ENCODE measurements at regions not wholly inside any gene's neighbourhood (a gene's known extent, or its start where the extent isn't known, plus 50 kb on each side); places are given as distances from the start of the nearest gene placed in this dataset.

DNA sequence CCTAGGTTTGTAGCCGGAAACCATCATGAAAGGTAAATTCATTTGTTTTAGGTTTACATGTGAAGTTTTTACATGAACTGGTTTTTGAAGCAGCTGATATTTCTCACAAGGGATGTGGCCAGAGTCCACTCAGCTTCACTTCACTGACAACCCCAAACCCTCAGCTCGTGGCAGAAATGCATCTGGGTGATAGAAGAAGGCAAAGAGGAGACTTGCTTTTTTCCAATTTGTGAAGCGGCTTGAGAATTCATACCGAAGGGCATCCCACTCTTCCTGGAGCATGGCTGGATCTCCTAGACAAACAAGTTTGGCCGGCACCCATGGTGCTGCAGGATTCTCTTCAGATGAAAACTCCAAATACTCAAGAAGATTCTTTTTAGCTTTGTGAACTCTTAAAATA, 392.8 kb upstream of the CNR1 start:
- TF ChIP-seq, protein P1, sequence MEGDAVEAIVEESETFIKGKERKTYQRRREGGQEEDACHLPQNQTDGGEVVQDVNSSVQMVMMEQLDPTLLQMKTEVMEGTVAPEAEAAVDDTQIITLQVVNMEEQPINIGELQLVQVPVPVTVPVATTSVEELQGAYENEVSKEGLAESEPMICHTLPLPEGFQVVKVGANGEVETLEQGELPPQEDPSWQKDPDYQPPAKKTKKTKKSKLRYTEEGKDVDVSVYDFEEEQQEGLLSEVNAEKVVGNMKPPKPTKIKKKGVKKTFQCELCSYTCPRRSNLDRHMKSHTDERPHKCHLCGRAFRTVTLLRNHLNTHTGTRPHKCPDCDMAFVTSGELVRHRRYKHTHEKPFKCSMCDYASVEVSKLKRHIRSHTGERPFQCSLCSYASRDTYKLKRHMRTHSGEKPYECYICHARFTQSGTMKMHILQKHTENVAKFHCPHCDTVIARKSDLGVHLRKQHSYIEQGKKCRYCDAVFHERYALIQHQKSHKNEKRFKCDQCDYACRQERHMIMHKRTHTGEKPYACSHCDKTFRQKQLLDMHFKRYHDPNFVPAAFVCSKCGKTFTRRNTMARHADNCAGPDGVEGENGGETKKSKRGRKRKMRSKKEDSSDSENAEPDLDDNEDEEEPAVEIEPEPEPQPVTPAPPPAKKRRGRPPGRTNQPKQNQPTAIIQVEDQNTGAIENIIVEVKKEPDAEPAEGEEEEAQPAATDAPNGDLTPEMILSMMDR (IDR thresholded peaks at IDR 0.05): no peak
- no peak for TF ChIP-seq POLR2A (IDR thresholded peaks at IDR 0.05)
